ENCODE measurements at regions not wholly inside any gene's neighbourhood (a gene's known extent, or its start where the extent isn't known, plus 50 kb on each side); places are given as distances from the start of the nearest gene placed in this dataset.

GRCh38 chr2:194721227-194721626, 935.8 kb upstream of the SLC39A10 start:
- TF ChIP-seq ZNF263 (CRISPR knock-in tag; IDR thresholded peaks at IDR 0.05; ENCODE audit: low read depth) (no peak), ELF4 (CRISPR knock-in tag; IDR thresholded peaks at IDR 0.05; ENCODE audit: low read depth) (no peak), AR (CRISPR knock-in tag; IDR thresholded peaks at IDR 0.05) (no peak), ZSCAN18 (CRISPR knock-in tag; IDR thresholded peaks at IDR 0.05) (no peak), TEAD1 (CRISPR knock-in tag; IDR thresholded peaks at IDR 0.05) (no peak), E2F1 (CRISPR knock-in tag; IDR thresholded peaks at IDR 0.05) (no peak), RELA (CRISPR knock-in tag; IDR thresholded peaks at IDR 0.05; ENCODE audit: borderline replicate concordance) (no peak), PRRX2 (CRISPR knock-in tag; IDR thresholded peaks at IDR 0.05) (no peak), NFYB (CRISPR knock-in tag; conservative IDR thresholded peaks at IDR 0.05; ENCODE audit: low read depth) (no peak), RORB (CRISPR knock-in tag; IDR thresholded peaks at IDR 0.05) (no peak), FOXK1 (CRISPR knock-in tag; IDR thresholded peaks at IDR 0.05) (no peak), ZNF671 (CRISPR knock-in tag; IDR thresholded peaks at IDR 0.05) (no peak), FOXP1 (CRISPR knock-in tag; IDR thresholded peaks at IDR 0.05; ENCODE audit: borderline replicate concordance) (no peak)
- TF ChIP-seq, protein P1, sequence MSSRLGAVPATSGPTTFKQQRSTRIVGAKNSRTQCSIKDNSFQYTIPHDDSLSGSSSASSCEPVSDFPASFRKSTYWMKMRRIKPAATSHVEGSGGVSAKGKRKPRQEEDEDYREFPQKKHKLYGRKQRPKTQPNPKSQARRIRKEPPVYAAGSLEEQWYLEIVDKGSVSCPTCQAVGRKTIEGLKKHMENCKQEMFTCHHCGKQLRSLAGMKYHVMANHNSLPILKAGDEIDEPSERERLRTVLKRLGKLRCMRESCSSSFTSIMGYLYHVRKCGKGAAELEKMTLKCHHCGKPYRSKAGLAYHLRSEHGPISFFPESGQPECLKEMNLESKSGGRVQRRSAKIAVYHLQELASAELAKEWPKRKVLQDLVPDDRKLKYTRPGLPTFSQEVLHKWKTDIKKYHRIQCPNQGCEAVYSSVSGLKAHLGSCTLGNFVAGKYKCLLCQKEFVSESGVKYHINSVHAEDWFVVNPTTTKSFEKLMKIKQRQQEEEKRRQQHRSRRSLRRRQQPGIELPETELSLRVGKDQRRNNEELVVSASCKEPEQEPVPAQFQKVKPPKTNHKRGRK (CRISPR knock-in tag; IDR thresholded peaks at IDR 0.05; ENCODE audit: borderline replicate concordance): no peak
- TF ChIP-seq, protein P2, sequence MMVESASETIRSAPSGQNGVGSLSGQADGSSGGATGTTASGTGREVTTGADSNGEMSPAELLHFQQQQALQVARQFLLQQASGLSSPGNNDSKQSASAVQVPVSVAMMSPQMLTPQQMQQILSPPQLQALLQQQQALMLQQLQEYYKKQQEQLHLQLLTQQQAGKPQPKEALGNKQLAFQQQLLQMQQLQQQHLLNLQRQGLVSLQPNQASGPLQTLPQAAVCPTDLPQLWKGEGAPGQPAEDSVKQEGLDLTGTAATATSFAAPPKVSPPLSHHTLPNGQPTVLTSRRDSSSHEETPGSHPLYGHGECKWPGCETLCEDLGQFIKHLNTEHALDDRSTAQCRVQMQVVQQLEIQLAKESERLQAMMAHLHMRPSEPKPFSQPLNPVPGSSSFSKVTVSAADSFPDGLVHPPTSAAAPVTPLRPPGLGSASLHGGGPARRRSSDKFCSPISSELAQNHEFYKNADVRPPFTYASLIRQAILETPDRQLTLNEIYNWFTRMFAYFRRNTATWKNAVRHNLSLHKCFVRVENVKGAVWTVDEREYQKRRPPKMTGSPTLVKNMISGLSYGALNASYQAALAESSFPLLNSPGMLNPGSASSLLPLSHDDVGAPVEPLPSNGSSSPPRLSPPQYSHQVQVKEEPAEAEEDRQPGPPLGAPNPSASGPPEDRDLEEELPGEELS (CRISPR knock-in tag; IDR thresholded peaks at IDR 0.05): no peak
- TF ChIP-seq, protein P3, sequence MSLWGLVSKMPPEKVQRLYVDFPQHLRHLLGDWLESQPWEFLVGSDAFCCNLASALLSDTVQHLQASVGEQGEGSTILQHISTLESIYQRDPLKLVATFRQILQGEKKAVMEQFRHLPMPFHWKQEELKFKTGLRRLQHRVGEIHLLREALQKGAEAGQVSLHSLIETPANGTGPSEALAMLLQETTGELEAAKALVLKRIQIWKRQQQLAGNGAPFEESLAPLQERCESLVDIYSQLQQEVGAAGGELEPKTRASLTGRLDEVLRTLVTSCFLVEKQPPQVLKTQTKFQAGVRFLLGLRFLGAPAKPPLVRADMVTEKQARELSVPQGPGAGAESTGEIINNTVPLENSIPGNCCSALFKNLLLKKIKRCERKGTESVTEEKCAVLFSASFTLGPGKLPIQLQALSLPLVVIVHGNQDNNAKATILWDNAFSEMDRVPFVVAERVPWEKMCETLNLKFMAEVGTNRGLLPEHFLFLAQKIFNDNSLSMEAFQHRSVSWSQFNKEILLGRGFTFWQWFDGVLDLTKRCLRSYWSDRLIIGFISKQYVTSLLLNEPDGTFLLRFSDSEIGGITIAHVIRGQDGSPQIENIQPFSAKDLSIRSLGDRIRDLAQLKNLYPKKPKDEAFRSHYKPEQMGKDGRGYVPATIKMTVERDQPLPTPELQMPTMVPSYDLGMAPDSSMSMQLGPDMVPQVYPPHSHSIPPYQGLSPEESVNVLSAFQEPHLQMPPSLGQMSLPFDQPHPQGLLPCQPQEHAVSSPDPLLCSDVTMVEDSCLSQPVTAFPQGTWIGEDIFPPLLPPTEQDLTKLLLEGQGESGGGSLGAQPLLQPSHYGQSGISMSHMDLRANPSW (CRISPR knock-in tag; conservative IDR thresholded peaks at IDR 0.05; ENCODE audit: low read depth): no peak
- Mint-ChIP-seq H3K4me3 (no peak overlapping the region), H3K9me3 (no peaks in the 10 kb centered on the region), H3K27me3 (ENCODE audit: low read depth) (no peaks in the 10 kb centered on the region), H3K36me3 (no peaks in the 10 kb centered on the region), H3K27ac (no peak overlapping the region), H3K4me1 (no peaks in the 10 kb centered on the region)
- ChIA-PET CTCF (no interaction called here), POLR2A (no interaction called here)
- ATAC-seq: no peak
- DNase-seq (ENCODE audit: low spot score): no peak

All from WTC11 (cell line).